ENCODE measurements at regions not wholly inside any gene's neighbourhood (a gene's known extent, or its start where the extent isn't known, plus 50 kb on each side); places are given as distances from the start of the nearest gene placed in this dataset.

DNA sequence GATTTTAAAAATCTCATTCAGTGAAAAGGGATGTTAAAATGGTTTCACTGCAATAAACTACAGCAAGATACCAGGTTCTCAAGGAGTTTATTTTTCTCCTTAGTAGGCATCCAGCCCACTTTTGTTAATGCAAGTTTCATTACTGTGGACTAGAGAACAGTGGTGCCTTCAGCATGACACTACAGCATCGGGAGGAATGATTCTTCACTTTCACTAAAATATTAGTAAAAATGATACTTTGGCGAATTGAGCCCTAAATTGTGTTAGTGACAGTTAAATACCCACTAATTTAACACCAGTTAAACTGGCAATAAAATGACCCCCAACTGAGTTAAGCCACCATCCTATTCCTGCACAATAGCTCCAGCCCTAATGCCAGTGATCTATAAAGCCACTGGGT lies 152.2 kb upstream of the MPDZ start:
- DNase-seq: no peak

DNA sequence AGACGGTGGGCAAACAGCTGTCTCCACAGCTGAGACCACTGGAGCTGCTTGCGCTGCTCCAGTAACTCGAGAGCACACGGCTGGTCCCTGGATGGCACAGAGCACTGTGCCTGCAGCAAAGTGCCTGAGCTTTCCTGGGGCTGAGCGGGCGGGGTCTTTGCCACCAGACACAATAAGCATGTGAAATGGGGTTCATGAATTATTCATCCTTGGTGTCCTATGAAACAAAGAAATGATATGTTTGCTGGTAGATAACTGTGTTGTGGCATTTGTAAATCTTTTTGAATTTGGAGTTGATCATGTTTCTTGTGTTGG lies 151.7 kb upstream of the MPDZ start:
- DNase-seq: no peak

DNA sequence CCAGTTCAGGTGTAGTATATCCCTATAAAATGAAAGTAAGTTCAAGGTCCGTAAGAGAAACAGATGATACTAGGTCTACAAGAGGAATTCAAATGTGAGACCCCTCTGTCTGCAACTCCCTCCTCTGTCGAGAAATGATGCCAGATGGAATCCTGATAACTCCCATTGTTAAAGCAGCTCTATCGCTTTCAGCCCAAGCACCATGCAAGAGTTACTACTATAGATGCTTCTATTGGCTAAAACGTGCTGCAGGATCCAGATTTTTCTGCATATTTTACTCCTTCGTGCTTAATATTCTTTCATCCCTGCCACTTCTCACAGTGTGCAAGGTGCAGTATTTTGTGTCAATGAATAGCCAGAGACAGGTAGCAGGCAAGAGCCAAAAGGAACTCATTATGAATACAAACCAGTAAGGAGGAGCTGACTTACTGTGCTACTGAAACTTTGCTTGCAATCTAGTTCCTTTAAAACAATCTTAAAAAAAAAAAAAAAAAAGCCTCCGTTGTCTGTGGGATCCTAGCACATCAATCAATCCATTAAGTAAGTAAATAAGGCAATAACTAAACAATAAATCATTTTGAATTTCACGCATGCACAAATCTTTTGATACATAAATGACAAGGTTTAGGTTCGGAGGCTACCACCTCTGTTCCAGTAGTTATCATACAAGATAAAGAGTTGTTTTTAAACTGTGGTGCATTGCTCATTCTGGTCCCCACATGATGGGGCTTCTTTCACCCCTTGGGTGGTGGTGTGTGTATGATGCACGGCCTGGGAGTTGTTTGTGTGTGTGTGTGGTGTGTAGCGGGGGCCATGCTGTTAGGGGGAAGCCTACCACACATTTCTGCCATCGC lies 151.1 kb upstream of the MPDZ start:
- DNase-seq: peak; percentile 86

DNA sequence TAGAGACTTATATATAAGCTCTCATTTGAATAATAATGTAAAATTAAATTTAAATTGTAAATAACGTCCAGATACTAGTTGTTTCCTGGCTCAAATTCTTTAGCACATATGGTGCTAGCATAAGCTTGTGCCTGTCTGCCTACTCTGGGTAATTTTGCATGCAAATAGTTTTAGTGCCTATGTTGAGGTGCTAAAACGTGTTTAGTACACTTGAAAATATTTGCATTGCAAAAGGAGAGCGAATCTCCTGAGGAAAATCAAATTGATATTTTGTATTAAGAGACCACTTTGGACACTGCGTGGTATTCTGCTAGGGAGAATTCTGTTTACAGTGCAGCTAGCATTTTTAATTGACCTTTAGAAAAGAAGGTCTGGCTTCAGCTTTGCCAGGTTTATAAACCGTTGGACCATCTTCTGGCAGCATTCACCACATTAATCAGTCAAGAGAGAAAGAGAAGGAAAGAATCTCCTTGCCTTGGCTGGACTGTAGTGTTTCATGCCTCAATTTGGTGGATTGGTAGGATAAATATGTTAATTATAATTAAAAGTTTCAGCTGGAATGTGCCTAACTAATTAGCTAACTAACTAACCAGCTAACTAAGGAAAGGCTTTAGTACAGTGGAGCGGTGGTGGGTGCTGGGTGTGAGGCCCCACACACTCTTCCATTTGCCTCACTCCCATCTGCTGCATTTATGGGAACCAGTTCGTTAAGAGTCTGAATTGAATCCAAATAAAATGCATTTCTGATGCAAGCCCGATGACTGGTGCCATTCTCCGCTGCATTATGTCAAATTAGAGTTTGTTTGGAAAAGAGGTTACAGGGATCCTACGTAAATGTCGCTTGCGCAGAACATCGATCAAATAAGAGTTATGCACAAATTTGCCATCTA lies 150.1 kb upstream of the MPDZ start:
- DNase-seq: no peak

DNA sequence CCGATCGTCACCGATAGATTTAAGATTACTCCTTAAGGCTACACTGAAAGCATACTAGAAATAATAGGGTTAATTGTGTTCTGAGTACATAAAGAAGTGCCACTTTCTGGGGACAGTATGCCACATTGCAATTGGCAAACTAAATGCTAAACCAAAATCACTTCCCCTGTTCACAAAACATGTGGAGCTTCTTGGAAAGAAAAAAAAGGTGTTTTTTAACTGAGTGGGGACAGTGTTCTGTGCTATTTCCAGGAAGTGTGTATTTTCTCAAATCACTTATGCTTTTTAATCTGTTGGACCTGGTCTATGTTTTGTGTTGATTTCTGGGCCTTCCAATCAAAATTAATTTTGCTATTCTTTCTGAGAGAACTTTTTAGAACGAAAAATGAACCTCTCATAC lies 149.3 kb upstream of the MPDZ start:
- peak; percentile 87 for DNase-seq

DNA sequence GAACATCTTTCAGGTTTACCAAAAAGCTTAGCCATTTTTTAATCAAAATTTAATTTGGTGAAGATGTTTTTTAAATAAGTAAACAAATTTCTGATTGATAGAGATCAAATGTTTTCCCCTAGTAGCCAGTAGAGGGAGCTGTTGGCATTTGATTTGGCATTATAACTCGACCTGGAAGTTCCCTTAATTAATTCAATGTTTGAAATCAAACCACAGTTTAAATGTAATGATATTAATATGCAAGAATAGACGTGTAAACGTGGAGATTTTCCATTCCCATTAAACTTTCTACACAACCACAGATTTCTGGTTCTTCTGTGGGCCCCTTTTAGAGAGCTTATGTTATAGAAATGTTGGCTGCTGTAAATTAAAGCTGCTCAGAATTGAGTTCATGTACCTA lies 148.1 kb upstream of the MPDZ start:
- DNase-seq: peak; percentile 99

DNA sequence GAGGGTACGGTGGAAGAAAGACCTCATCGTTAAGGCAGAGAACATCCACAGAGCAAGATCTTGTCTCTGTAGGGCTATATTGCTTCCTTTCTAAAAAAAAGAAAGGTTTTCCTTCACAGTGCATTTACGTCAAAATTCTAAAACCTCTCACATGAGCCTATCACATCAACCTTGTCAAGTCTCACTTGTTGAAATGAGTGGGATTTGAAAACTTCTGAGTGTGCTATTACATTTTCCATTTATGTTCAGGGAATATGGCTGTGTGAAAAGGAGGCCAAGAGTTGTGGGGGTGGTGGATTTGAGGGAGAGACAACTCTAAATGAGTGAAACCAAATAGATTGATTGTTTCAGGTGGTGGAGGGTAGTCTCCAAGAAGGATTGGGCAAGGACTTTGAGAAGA lies 147.1 kb upstream of the MPDZ start:
- no peak for DNase-seq

DNA sequence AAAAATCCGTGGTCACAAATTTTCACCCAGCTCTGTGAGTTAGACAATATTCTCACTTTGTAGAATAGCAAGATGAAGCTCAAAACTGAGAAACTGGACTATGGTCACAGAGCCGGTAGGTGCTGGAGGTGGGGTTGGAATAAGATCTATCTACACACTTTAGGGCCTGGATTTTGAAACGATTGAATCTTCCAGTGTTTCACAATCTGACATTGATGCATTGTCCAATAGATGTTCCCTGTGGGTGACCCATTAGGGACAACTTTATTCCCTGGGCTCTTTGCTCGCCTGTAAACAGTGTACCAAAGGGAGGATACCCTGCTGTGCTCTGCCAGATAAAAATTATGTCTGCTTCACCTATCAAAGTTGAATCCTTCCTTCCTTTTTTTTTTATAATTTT lies 145.4 kb upstream of the MPDZ start:
- DNase-seq: no peak

DNA sequence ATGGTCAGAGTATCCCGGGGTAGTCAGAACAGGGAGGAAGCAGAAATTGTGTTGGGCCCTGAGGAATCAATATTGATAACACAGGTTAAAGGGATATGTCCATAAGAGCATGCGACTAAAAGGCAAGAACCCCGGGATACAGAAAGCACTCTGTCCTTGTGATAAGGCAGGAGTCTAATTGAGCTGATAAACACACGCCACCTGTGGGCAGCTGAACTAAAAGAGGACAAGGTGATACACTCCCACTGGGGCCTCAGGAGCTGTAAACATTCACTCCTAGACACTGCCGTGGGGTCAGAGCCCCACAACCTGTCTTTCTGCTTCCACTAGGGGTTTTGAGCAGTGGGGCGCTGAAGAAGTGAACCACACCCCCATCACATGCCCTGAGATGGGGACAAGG lies 144.7 kb upstream of the MPDZ start:
- peak; percentile 85 for DNase-seq

DNA sequence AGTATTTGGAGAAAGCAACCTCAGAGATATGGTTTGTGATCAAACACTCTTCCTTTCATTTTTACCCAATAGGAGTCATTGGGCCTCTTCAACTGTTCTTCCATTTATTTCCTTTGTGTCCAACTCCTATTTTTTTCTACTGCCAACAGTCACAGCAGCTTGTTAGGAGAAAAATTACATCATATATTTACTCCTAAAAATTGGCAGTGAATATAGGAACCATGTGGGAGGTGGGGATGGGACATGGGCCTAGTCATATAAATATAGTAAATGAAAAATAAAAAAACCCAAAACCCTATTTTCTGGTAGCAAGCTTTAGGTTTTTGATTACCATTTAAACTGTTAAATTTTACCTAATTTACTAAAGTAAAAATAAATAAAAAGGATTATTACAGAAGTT lies 134.9 kb upstream of the MPDZ start:
- no peak for DNase-seq

DNA sequence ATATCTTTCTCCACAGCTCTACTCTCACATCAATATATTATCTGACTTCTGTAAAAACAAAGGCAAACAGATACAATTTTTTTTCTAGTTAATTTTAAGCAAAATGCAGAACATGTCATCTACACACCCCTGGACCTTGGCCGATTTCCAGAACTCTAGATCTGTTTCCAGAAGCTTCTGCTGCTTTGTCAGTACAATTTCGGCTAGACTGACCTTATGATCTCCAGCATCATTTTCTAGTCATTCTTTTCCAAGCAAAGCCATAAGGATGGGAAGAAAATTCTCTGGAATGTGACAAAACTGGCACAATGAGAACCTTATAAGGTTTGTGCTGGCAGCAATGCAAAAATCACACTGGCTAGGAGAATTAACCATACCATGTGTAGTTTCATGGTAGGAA lies 132.8 kb upstream of the MPDZ start:
- DNase-seq: peak; percentile 88

DNA sequence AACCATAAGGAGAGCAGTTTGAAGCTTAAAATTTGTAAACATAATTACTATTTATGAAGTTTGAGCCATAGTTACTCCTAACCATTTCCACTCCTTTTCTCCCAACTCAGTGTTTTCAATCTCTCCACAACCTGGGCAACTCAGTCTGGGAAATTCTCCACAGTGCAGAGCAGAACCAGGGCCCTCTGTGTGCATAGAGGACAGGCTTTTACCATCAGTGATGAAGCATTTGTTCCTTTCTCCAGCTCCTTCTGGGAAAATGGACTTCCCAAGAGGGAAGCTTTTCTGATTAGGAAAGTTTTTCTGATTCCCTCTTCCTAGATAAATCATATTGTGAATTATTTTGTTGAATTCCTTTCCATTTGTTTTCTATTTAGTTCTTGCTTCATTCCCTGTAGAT lies 132.3 kb upstream of the MPDZ start:
- no peak for DNase-seq

DNA sequence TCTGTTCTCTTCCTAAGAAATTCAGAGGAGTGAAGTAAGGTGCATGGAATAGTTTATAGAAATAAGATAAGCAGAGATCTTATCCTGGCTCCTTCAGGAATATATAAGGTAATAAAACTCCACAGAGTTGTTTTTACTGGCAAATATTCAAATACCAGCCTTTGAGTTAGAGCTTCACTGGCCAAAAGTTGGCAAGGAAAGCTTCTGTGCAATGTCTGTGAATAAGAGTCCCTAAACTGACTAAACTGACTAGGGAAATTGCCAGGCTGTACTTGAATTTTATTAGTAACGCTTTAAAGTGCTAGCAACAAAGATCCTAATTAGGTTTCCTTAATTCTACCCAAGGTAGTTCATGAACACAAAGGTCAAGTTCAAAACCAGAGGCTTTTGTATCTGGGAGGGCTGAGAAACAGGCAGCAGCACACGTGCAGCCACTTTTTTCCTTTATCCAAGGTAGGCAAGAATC lies 131.1 kb upstream of the MPDZ start:
- DNase-seq: no peak

DNA sequence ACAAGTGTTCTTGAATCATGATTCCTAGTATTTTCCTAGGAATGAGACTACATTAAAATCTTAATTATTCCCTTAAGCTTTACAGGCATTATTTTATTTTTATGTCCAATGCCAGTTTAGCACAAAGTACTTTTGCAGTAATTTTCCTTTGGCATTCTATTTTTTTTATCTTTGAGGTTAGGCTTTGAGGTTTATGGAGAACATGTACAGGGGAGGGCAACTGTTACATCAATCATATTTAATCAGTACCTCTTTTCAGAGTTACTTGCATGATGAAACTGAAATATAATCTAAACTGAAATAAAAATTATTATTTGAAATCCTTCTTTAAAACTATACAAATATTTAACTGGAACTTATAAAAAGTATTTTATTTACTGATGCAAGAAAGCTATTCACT lies 118.2 kb upstream of the MPDZ start:
- DNase-seq: peak; percentile 86

DNA sequence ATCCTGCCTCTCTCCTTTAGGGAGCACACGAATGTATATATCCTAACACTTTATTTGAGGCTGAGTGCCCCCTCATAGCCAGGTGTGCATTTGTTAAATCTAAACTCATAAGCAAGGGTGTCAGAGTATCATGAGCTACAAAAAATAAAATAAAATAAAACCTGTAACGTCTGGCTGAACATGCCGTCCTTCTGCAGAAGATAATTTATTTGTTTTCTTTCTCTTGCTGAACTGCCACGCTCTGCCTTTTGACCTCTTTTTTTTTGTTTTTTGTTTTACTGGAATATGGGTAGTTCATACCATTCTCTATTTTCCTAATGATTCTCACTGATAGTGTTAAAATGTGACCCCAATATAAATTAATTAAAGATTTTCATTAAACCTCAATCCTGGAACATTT lies 117.7 kb upstream of the MPDZ start:
- DNase-seq: no peak

DNA sequence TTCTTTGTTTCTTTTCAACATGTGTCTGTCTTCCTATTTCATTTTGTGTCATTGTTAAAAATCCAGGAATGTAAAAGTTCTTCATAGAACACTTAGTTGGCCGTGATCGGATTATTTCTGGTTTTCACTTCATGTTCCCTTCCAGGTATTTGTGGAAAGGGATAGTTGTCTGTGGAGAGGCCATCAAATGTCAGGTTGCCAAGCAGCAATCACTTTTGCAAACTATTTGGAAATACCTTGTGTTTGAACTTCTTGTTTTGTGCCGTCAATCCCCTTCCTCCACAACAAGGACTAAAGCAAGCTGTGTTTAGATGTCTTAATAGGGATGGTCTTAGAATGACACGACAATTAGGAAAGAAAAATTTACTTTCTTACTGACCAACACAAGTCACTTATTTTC lies 116.9 kb upstream of the MPDZ start:
- no peak for DNase-seq

DNA sequence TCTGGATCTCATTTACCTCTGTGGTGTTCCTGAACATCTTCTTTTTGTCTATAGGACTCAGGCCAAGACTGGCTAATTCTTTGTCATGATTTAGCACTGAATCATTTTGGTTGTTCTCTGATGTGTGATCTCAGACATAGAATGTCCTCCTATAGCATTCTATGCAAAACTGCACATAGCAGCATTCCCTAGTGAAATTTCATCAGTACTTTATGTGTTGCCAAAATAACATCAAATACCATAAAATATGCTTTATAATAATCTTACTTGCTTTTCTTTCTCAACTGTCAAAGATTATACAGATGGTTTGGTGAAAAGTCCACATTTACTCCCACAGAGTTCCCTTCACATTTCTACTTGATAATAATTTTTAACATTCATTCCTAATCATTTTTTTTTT lies 115.7 kb upstream of the MPDZ start:
- no peak for DNase-seq

DNA sequence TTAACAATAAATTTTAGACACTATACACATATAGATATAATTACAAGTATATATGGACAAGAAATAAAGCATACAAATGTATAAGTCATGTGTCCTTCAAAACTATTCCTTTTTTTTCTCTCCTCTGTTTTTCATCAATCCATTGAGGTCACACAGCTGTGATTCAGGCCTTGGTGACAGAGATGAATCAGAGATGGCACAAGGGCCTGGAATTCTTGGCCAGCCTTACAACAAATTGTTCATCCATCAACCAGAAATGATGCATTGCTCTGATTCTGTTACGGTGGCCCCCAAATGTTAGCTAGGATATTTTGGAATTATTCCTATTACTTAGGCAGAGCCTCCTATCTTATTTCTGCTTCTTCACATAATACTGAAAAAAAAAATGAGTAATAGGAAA lies 108.7 kb upstream of the MPDZ start:
- no peak for DNase-seq

DNA sequence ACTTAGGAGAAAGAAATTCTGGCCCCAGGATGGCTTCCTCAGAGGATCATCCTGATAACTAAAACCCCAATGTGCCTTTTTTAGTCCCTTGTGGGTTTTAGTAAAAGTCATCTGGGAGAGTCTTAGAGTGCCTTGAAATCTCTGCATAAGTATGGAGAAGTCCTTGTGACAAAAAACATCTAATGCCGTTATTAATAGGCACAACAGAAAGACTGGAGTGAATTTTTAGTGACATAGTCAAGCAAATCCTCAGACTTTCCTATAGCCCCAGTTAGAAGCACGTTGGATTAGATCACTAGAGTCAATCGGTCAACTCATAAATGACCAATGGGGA lies 108.2 kb upstream of the MPDZ start:
- DNase-seq: peak; percentile 91

DNA sequence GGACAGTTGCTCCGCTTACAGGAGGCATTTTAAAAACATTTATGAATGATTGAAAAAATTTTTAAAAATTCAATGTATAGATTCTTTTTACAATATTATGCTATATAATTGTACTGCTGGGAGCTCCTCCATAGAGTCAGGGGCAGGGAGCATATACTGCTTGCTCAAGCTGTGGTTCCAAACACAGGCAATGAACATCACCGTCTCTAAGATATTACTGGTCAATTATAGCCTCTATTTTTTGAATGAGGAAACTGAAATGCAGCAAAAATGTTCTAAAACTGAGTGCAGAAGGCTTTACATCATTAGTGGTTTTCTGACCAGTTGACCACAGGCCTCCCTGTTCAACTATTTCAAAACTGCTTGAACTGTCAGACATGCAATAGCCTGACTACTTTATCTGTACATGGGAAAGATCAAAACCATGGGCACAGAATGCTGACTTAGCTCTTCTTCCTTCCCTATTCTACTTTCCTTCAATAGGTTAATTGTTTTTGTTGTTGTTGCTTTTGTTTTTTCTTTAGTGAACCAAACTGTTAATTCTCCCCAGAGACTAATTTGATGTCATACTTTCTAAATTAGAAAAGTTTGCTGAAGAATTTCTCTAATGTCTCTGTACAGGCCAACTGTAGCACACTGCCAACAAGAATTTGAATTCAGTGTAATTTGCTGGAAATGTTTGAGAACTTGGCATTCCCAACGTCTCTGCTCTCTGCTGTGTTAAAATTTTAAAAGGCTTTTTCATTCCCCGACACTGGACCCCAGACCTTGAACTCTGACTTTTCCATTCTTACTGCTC lies 107.6 kb upstream of the MPDZ start:
- peak; percentile 100 for DNase-seq

DNA sequence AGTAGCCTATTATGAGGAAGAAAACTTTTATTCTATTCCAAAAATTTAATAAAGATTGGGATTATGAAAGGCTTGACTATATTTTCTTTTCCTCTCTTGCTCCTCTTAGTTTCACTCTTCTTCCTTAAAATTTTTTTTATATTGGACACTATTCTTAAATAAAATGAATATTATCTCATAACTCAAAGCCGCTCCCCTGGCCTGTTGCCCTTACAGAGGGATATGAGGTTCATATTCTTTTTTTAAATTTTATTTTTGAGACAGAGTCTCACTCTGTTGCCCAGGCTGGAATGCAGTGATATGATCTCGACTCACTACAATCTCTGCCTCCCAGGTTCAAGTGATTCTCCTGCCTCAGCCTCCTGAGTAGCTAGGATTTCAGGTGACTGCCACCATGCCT lies 106.8 kb upstream of the MPDZ start:
- no peak for DNase-seq

DNA sequence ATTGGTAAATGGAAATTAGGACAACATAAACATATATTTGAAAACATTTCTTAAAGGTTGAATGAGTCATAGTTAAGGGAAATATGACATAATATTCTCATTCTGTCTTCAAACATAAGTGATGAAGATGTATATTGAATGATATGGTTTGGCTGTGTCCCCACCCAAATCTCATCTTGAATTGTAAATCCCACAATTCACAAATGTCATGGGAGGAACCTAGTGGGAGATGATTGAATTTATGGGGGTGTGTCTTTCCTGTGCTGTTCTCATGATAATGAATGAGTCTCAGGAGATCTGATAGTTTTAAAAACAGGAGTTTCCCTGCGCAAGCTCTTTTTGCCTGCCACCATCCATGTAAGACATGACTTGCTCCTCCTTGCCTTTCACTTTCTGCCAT lies 104.4 kb upstream of the MPDZ start:
- no peak for DNase-seq

DNA sequence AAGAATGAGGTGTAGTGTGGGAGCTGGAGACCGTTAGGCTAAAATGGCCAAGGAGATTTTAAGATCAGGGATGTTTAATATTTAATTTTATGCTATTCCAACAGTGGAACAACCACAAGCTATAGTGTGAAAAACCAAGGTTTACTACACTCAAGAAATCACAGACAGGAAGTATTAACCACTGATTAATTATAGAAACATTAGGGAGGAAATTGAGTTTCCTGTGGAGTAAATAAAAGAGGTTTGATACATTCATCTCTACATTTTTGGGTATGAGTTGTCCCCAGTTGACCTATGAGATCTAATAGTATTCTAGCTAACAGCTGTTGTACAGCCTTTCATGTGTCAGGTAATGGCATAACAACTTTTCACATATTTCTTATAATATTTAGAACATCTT lies 103.7 kb upstream of the MPDZ start:
- no peak for DNase-seq

DNA sequence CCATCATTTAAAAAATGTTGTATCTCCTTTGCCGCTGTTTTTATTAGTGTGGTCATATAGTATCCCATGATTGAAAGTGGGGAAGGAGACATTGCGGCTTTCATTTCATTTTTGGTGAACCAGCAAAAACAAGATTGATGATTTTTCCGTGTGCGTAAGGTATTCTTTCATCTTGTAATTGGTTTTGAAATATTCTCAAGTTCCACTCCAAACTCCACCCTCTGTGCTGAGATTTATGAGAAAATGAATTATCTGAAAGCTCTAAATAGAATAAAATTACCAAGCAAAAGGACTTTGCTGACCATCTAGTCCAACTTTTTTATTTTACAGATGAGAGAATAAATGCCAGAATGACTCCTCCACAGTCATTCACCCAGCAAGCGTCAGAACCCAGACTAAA lies 103.1 kb upstream of the MPDZ start:
- DNase-seq: no peak
